Tibial artery (tissue), 4 donors: ENCODE measurements at regions not wholly inside any gene's neighbourhood (a gene's known extent, or its start where the extent isn't known, plus 50 kb on each side); places are given as distances from the start of the nearest gene placed in this dataset.

Source experiments
- DNase-seq, 2 donors: peaks; one replicate each; pipeline ENCODE4 v3.0.0-alpha.2; 2019
- H3K27ac ChIP-seq, 2 donors: fragments of 200-600 bp; sonication (generic) in 1 of 2; 1 replicate in 1 of 2; 2 replicates in 1 of 2; pipeline ENCODE4 v1.5.1; 2018 to 2019; ENCODE audit warnings: mild to moderate bottlenecking in 1 of 2
- H3K27me3 ChIP-seq, 2 donors: fragments of 200-600 bp; sonication (generic) in 1 of 2; one replicate each; pipeline versions ENCODE4 v1.5.1 to v1.6.0; 2016 to 2019
- H3K36me3 ChIP-seq, 3 donors: fragments of 200-600 bp; sonication (generic) in 2 of 3; one replicate each; pipeline ENCODE4 v1.5.1; 2016 to 2019; ENCODE audit warnings: mild to moderate bottlenecking in 2 of 3
- H3K4me1 ChIP-seq, 4 donors: fragments of 200-600 bp; sonication (generic) in 2 of 4; 1 replicate in 3 of 4; 2 replicates in 1 of 4; pipeline ENCODE4 v1.5.1; 2016 to 2019
- H3K4me3 ChIP-seq, 2 donors: fragments of 200-600 bp; sonication (generic) in 1 of 2; 1 replicate in 1 of 2; 2 replicates in 1 of 2; pipeline ENCODE4 v1.5.1; 2018 to 2019; ENCODE audit warnings: mild to moderate bottlenecking in 2 of 2
- H3K9me3 ChIP-seq, 3 donors: fragments of 200-600 bp; sonication (generic) in 1 of 3; one replicate each; pipeline ENCODE4 v1.5.1; 2016 to 2019
- CTCF ChIP-seq, 2 experiments: fragments of 200-600 bp in 1 of 2; fragments of 450-650 bp in 1 of 2; IDR thresholded peaks; one replicate each; pipeline ENCODE4 v1.5.1; 2017 to 2019; ENCODE audit warnings: antibody characterized with exemption in 2 of 2, mild to moderate bottlenecking in 1 of 2, moderate library complexity in 1 of 2
- intact Hi-C: fragments of 100-400 bp; cut with DNase I; formaldehyde crosslinking; loops from one replicate; pipeline ENCODE4 v1.15.0; 2023; ENCODE audit warnings: low total_unique reads

- Histone ChIP-seq H3K4me3 (no peak overlapping the region), H3K4me1 (no peaks in the 10 kb centered on the region), H3K27ac (no peak overlapping the region), H3K36me3 (no peaks in the 10 kb centered on the region), H3K27me3 (no peaks in the 10 kb centered on the region), H3K9me3 (no peaks in the 10 kb centered on the region)
- no peak for DNase-seq
- TF ChIP-seq CTCF (IDR thresholded peaks at IDR 0.05), result no peak
- intact Hi-C loops, result no loop called here
These were observed 170.9 kb upstream of the ZNF507 start for GRCh38 chr19:32174386-32175113.

DNA sequence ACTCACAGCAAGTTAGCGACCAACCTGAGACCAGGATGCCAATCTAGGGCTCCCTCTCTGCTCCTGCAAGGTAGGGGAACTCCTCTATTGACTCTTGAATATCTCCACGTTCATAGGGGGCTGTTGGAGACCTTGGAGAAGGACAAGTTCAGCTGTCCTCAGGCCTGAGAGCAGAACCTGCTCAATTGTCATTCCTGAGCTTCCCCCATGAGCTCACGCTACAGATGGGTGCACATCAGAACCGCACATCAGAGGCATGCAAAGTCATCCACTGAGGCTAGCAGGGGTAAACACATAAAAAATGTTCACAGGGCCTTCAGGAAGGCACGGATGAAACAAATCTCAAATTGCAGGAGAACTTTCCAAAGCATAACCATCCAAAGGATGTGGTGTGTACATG, 168.8 kb upstream of the ZNF507 start:
- no peak overlapping the region for H3K4me3 ChIP-seq
- no peaks in the 10 kb centered on the region for H3K27me3 ChIP-seq
- intact Hi-C loops, result no loop called here
- DNase-seq, result no peak
- H3K9me3 ChIP-seq, result no peaks in the 10 kb centered on the region
- TF ChIP-seq CTCF (IDR thresholded peaks at IDR 0.05), result no peak
- no peaks in the 10 kb centered on the region for H3K4me1 ChIP-seq
- no peak overlapping the region for H3K27ac ChIP-seq
- no peaks in the 10 kb centered on the region for H3K36me3 ChIP-seq

- no peak overlapping the region for H3K4me3 ChIP-seq
- TF ChIP-seq CTCF (IDR thresholded peaks at IDR 0.05), result no peak
- H3K9me3 ChIP-seq, result no peaks in the 10 kb centered on the region
- H3K36me3 ChIP-seq, result no peaks in the 10 kb centered on the region
- H3K27ac ChIP-seq, result no peak overlapping the region
- H3K27me3 ChIP-seq, result no peaks in the 10 kb centered on the region
- no peaks in the 10 kb centered on the region for H3K4me1 ChIP-seq
- intact Hi-C loops, result no loop called here
- DNase-seq, result no peak
These were observed 167.7 kb upstream of the ZNF507 start for GRCh38 chr19:32177686-32178085.

DNA sequence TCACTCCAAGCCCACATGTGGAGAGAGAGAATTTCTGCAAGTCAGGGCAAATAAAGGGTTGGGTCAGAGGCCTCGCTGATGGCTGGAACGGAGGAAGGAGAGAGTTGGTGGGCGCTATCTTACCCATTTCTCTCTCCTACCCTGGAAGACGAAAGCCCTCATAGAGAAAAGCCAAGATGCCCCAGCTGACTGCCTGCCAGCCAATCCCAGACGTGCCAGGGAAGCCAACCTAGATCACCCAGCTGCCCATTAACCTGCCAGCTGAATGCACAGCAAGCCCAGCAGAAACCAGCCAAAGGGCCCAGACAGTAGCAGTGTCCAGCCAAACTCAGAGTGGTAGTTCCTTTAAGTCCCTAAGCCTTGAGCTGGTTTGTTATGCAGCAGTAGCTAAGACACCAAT, 167.0 kb upstream of the ZNF507 start:
- Histone ChIP-seq H3K27ac (no peak overlapping the region), H3K27me3 (no peaks in the 10 kb centered on the region), H3K36me3 (no peaks in the 10 kb centered on the region), H3K4me3 (no peak overlapping the region), H3K4me1 (no peaks in the 10 kb centered on the region), H3K9me3 (no peaks in the 10 kb centered on the region)
- TF ChIP-seq CTCF (IDR thresholded peaks at IDR 0.05), result no peak
- no peak for DNase-seq
- intact Hi-C loops, result no loop called here

- H3K36me3 ChIP-seq, result no peaks in the 10 kb centered on the region
- no peak for DNase-seq
- H3K27ac ChIP-seq, result no peak overlapping the region
- no peaks in the 10 kb centered on the region for H3K9me3 ChIP-seq
- no peaks in the 10 kb centered on the region for H3K27me3 ChIP-seq
- H3K4me3 ChIP-seq, result no peak overlapping the region
- no peaks in the 10 kb centered on the region for H3K4me1 ChIP-seq
- TF ChIP-seq CTCF (IDR thresholded peaks at IDR 0.05), result no peak
- intact Hi-C loops, result no loop called here
These were observed 166.5 kb upstream of the ZNF507 start for GRCh38 chr19:32178956-32179355.
